ENCODE measurements at regions not wholly inside any gene's neighbourhood (a gene's known extent, or its start where the extent isn't known, plus 50 kb on each side); places are given as distances from the start of the nearest gene placed in this dataset.

- H3K4me3 ChIP-seq, result no peak overlapping the region
- DNase-seq (ENCODE audit: low spot score), result no peak
- H4K20me1 ChIP-seq (ENCODE audit: low read depth), result no peaks in the 10 kb centered on the region
- H3K36me3 ChIP-seq, result no peaks in the 10 kb centered on the region
- H3K27me3 ChIP-seq, result no peaks in the 10 kb centered on the region
- Mint-ChIP-seq H3K4me1 (peaks cover 8% of the 10 kb centered on the region), H3K36me3 (peaks cover 2% of the 10 kb centered on the region), H3K27me3 (ENCODE audit: insufficient read depth, low read depth) (peaks cover 4% of the 10 kb centered on the region), H3K9me3 (peaks cover 17% of the 10 kb centered on the region), H3K27ac (no peak overlapping the region), H3K4me3 (no peak overlapping the region)
- H3F3A ChIP-seq (ENCODE audit: low read depth), result no peaks in the 10 kb centered on the region
- no peaks in the 10 kb centered on the region for H3K4me1 ChIP-seq
- no peak overlapping the region for H3K9ac ChIP-seq
- TF ChIP-seq EZH2phosphoT487 (IDR thresholded peaks at IDR 0.05), result no peak
- TF ChIP-seq CTCF (IDR thresholded peaks at IDR 0.05), result no peak
- TF ChIP-seq EZH2 (IDR thresholded peaks at IDR 0.05), result no peak
- peaks cover 11% of the 10 kb centered on the region for H3K9me3 ChIP-seq (ENCODE audit: low read depth)
- H3K4me2 ChIP-seq, result no peak overlapping the region
- no peak overlapping the region for H3K27ac ChIP-seq
- no peak overlapping the region for H2AFZ ChIP-seq (replicated peaks)
- H3K79me2 ChIP-seq (ENCODE audit: low read depth), result no peaks in the 10 kb centered on the region
These were observed 91.4 kb downstream of the B3GNT2 start for GRCh38 chr2:62287282-62287681.

- Histone ChIP-seq H3K4me2 (no peak overlapping the region), H3K36me3 (no peaks in the 10 kb centered on the region), H4K20me1 (ENCODE audit: low read depth) (no peaks in the 10 kb centered on the region), H3F3A (ENCODE audit: low read depth) (no peaks in the 10 kb centered on the region), H3K4me3 (no peak overlapping the region), H3K27me3 (no peaks in the 10 kb centered on the region), H3K9me3 (ENCODE audit: low read depth) (peaks cover 11% of the 10 kb centered on the region), H3K4me1 (no peaks in the 10 kb centered on the region), H3K79me2 (ENCODE audit: low read depth) (no peaks in the 10 kb centered on the region), H2AFZ (replicated peaks) (no peak overlapping the region), H3K27ac (no peak overlapping the region), H3K9ac (no peak overlapping the region)
- no peak overlapping the region for H3K4me3 Mint-ChIP-seq
- TF ChIP-seq EZH2 (IDR thresholded peaks at IDR 0.05), result no peak
- TF ChIP-seq CTCF (IDR thresholded peaks at IDR 0.05), result no peak
- TF ChIP-seq EZH2phosphoT487 (IDR thresholded peaks at IDR 0.05), result no peak
- H3K27ac Mint-ChIP-seq, result no peak overlapping the region
- peaks cover 2% of the 10 kb centered on the region for H3K36me3 Mint-ChIP-seq
- H3K9me3 Mint-ChIP-seq, result peaks cover 17% of the 10 kb centered on the region
- peaks cover 2% of the 10 kb centered on the region for H3K27me3 Mint-ChIP-seq (ENCODE audit: insufficient read depth, low read depth)
- H3K4me1 Mint-ChIP-seq, result no peaks in the 10 kb centered on the region
- DNase-seq (ENCODE audit: low spot score), result no peak
These were observed 90.3 kb downstream of the B3GNT2 start for GRCh38 chr2:62286089-62286785.

GRCh38 chr2:62284980-62285379 is 89.1 kb downstream of the B3GNT2 start:
- H3F3A ChIP-seq (ENCODE audit: low read depth), result no peaks in the 10 kb centered on the region

More at GRCh38 chr2:62284980-62285379, 89.1 kb downstream of the B3GNT2 start:
- peaks cover 11% of the 10 kb centered on the region for H3K9me3 ChIP-seq (ENCODE audit: low read depth)
- no peaks in the 10 kb centered on the region for H3K79me2 ChIP-seq (ENCODE audit: low read depth)
- H3K4me3 ChIP-seq, result no peak overlapping the region
- TF ChIP-seq CTCF (IDR thresholded peaks at IDR 0.05) (no peak), EZH2phosphoT487 (IDR thresholded peaks at IDR 0.05) (no peak), EZH2 (IDR thresholded peaks at IDR 0.05) (no peak)
- no peaks in the 10 kb centered on the region for H3K27me3 ChIP-seq
- no peak overlapping the region for H3K9ac ChIP-seq
- H3K27ac ChIP-seq, result no peak overlapping the region
- Mint-ChIP-seq H3K4me1 (no peaks in the 10 kb centered on the region), H3K27ac (no peak overlapping the region), H3K36me3 (peaks cover 2% of the 10 kb centered on the region), H3K27me3 (ENCODE audit: insufficient read depth, low read depth) (peaks cover 2% of the 10 kb centered on the region), H3K9me3 (peaks cover 20% of the 10 kb centered on the region), H3K4me3 (no peak overlapping the region)
- H3K4me1 ChIP-seq, result no peaks in the 10 kb centered on the region
- no peaks in the 10 kb centered on the region for H3K36me3 ChIP-seq
- no peak overlapping the region for H2AFZ ChIP-seq (replicated peaks)
- H4K20me1 ChIP-seq (ENCODE audit: low read depth), result no peaks in the 10 kb centered on the region
- H3K4me2 ChIP-seq, result no peak overlapping the region
- no peak for DNase-seq (ENCODE audit: low spot score)
